ENCODE measurements at regions not wholly inside any gene's neighbourhood (a gene's known extent, or its start where the extent isn't known, plus 50 kb on each side); places are given as distances from the start of the nearest gene placed in this dataset.

DNA sequence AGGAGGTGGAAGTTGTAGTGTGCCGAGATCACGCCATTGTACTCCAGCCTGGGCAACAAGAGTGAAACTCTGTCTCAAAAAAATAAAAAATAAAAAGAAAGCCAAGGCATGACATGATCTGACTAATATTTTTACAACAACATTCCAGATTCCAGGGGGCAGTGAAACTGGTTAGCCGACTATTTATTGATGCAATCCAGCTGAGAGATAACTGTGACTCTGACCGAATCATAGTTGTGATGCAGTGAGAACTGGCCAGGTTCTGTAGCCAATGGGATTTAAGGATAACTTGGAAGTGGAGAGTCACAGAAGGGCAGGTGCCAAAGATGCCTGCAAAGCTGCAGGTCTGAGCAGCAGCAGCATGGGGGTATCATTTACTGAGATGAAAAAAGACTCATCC is 82.9 kb upstream of the TSHZ2 start:
- H3K27ac ChIP-seq (ENCODE audit: low read length), result no peak overlapping the region
- TF ChIP-seq, protein P1, sequence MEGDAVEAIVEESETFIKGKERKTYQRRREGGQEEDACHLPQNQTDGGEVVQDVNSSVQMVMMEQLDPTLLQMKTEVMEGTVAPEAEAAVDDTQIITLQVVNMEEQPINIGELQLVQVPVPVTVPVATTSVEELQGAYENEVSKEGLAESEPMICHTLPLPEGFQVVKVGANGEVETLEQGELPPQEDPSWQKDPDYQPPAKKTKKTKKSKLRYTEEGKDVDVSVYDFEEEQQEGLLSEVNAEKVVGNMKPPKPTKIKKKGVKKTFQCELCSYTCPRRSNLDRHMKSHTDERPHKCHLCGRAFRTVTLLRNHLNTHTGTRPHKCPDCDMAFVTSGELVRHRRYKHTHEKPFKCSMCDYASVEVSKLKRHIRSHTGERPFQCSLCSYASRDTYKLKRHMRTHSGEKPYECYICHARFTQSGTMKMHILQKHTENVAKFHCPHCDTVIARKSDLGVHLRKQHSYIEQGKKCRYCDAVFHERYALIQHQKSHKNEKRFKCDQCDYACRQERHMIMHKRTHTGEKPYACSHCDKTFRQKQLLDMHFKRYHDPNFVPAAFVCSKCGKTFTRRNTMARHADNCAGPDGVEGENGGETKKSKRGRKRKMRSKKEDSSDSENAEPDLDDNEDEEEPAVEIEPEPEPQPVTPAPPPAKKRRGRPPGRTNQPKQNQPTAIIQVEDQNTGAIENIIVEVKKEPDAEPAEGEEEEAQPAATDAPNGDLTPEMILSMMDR (IDR thresholded peaks at IDR 0.05; ENCODE audit: poor library complexity, severe bottlenecking), result no peak
- TF ChIP-seq POLR2AphosphoS5 (IDR thresholded peaks at IDR 0.05) (no peak), TAF1 (IDR thresholded peaks at IDR 0.05; ENCODE audit: low read depth) (no peak), MXI1 (conservative IDR thresholded peaks at IDR 0.05; ENCODE audit: poor library complexity, severe bottlenecking) (no peak), RAD21 (conservative IDR thresholded peaks at IDR 0.05) (no peak), EP300 (conservative IDR thresholded peaks at IDR 0.05; ENCODE audit: poor library complexity, severe bottlenecking) (no peak), SMC3 (conservative IDR thresholded peaks at IDR 0.05; ENCODE audit: poor library complexity) (no peak), EZH2 (IDR thresholded peaks at IDR 0.05; ENCODE audit: borderline replicate concordance, insufficient read depth, low read length, poor library complexity, severe bottlenecking) (no peak)
- TF ChIP-seq, protein P2, sequence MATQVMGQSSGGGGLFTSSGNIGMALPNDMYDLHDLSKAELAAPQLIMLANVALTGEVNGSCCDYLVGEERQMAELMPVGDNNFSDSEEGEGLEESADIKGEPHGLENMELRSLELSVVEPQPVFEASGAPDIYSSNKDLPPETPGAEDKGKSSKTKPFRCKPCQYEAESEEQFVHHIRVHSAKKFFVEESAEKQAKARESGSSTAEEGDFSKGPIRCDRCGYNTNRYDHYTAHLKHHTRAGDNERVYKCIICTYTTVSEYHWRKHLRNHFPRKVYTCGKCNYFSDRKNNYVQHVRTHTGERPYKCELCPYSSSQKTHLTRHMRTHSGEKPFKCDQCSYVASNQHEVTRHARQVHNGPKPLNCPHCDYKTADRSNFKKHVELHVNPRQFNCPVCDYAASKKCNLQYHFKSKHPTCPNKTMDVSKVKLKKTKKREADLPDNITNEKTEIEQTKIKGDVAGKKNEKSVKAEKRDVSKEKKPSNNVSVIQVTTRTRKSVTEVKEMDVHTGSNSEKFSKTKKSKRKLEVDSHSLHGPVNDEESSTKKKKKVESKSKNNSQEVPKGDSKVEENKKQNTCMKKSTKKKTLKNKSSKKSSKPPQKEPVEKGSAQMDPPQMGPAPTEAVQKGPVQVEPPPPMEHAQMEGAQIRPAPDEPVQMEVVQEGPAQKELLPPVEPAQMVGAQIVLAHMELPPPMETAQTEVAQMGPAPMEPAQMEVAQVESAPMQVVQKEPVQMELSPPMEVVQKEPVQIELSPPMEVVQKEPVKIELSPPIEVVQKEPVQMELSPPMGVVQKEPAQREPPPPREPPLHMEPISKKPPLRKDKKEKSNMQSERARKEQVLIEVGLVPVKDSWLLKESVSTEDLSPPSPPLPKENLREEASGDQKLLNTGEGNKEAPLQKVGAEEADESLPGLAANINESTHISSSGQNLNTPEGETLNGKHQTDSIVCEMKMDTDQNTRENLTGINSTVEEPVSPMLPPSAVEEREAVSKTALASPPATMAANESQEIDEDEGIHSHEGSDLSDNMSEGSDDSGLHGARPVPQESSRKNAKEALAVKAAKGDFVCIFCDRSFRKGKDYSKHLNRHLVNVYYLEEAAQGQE (IDR thresholded peaks at IDR 0.05; ENCODE audit: borderline replicate concordance), result no peak
- H3K4me3 ChIP-seq (ENCODE audit: low read length), result no peak overlapping the region
- no peaks in the 10 kb centered on the region for H3K9me2 ChIP-seq (ENCODE audit: insufficient read depth, low read length)
- no peak overlapping the region for H3K9ac ChIP-seq (ENCODE audit: low read length)
- no peaks in the 10 kb centered on the region for H3K27me3 ChIP-seq (ENCODE audit: insufficient read depth, low read depth, low read length)
- no peaks in the 10 kb centered on the region for H3K9me3 ChIP-seq (ENCODE audit: low read length)
- H2AFZ ChIP-seq (ENCODE audit: low read depth, low read length), result no peak overlapping the region
- H3K4me2 ChIP-seq (ENCODE audit: low read length), result no peak overlapping the region
- no peaks in the 10 kb centered on the region for H4K20me1 ChIP-seq (ENCODE audit: insufficient read depth)
- no peaks in the 10 kb centered on the region for H3K36me3 ChIP-seq (ENCODE audit: insufficient read depth, low read length)
- H3F3A ChIP-seq (ENCODE audit: insufficient read depth, low read length, poor library complexity, severe bottlenecking), result no peaks in the 10 kb centered on the region
- no peaks in the 10 kb centered on the region for H3K79me2 ChIP-seq (replicated peaks; ENCODE audit: insufficient read depth, low read length)

DNA sequence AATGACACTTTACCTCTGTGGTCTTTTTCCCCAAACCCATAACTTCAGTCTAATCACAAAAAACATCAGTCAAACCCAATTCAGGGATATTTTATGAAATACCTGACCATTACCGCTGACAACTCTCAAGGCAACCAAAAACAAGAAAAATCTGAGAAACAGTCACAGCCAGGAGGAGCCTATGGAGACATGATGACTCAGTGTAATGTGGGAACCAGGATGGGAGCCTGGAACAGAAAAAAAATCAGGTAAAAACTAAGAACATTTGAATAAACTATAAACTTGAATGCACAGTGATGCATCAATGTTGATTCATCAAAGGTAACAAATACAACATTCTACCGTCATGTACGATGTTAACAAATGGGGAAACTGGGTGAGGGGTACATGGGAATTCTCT is 84.1 kb upstream of the TSHZ2 start:
- Histone ChIP-seq H3K9me2 (ENCODE audit: insufficient read depth, low read length) (no peaks in the 10 kb centered on the region), H3K9ac (ENCODE audit: low read length) (no peak overlapping the region), H4K20me1 (ENCODE audit: insufficient read depth) (no peaks in the 10 kb centered on the region), H3K79me2 (replicated peaks; ENCODE audit: insufficient read depth, low read length) (no peaks in the 10 kb centered on the region), H3K4me3 (ENCODE audit: low read length) (no peak overlapping the region), H3K36me3 (ENCODE audit: insufficient read depth, low read length) (no peaks in the 10 kb centered on the region), H3F3A (ENCODE audit: insufficient read depth, low read length, poor library complexity, severe bottlenecking) (no peaks in the 10 kb centered on the region), H3K27ac (ENCODE audit: low read length) (no peak overlapping the region), H3K4me2 (ENCODE audit: low read length) (no peak overlapping the region), H3K27me3 (ENCODE audit: insufficient read depth, low read depth, low read length) (no peaks in the 10 kb centered on the region), H2AFZ (ENCODE audit: low read depth, low read length) (no peak overlapping the region), H3K9me3 (ENCODE audit: low read length) (no peaks in the 10 kb centered on the region)
- no peak for TF ChIP-seq RAD21 (conservative IDR thresholded peaks at IDR 0.05)
- TF ChIP-seq, protein P1 (IDR thresholded peaks at IDR 0.05; ENCODE audit: poor library complexity, severe bottlenecking), result no peak
- no peak for TF ChIP-seq POLR2AphosphoS5 (IDR thresholded peaks at IDR 0.05)
- no peak for TF ChIP-seq EP300 (conservative IDR thresholded peaks at IDR 0.05; ENCODE audit: poor library complexity, severe bottlenecking)
- TF ChIP-seq, protein P2 (IDR thresholded peaks at IDR 0.05; ENCODE audit: borderline replicate concordance), result no peak
- TF ChIP-seq MXI1 (conservative IDR thresholded peaks at IDR 0.05; ENCODE audit: poor library complexity, severe bottlenecking), result no peak
- no peak for TF ChIP-seq SMC3 (conservative IDR thresholded peaks at IDR 0.05; ENCODE audit: poor library complexity)
- no peak for TF ChIP-seq EZH2 (IDR thresholded peaks at IDR 0.05; ENCODE audit: borderline replicate concordance, insufficient read depth, low read length, poor library complexity, severe bottlenecking)
- no peak for TF ChIP-seq TAF1 (IDR thresholded peaks at IDR 0.05; ENCODE audit: low read depth)
